Endodermal cell (in vitro differentiated cells): ENCODE measurements at regions not wholly inside any gene's neighbourhood (a gene's known extent, or its start where the extent isn't known, plus 50 kb on each side); places are given as distances from the start of the nearest gene placed in this dataset.

ENCODE experiments used
- DNase-seq: peaks from one replicate; pipeline ENCODE4 v3.0.0-alpha.2; 2017
- H3K27ac ChIP-seq: 2 replicates; pipeline ENCODE4 v1.5.1; 2013; ENCODE audit warnings: mild to moderate bottlenecking, low read depth, low read length, moderate library complexity
- H3K27me3 ChIP-seq: 2 replicates; pipeline ENCODE4 v1.6.1; 2013; ENCODE audit warnings: mild to moderate bottlenecking, low read length, moderate library complexity; ENCODE audit not compliant: insufficient read depth, control insufficient read depth, poor library complexity, severe bottlenecking
- H3K36me3 ChIP-seq: 2 replicates; pipeline ENCODE4 v1.7.0; 2013; ENCODE audit warnings: mild to moderate bottlenecking, low read length, moderate library complexity; ENCODE audit not compliant: control insufficient read depth, insufficient read depth
- H3K4me1 ChIP-seq: one replicate; pipeline ENCODE4 v1.7.0; 2013; ENCODE audit warnings: low read length; ENCODE audit not compliant: control insufficient read depth, insufficient read depth
- H3K4me3 ChIP-seq: 2 replicates; pipeline ENCODE4 v1.5.1; 2013; ENCODE audit warnings: mild to moderate bottlenecking, low read length, moderate library complexity
- H3K9ac ChIP-seq: 2 replicates; pipeline ENCODE4 v1.6.1; 2013; ENCODE audit warnings: mild to moderate bottlenecking, low read length, moderate library complexity; ENCODE audit not compliant: poor library complexity, severe bottlenecking; ENCODE audit errors: extremely low read depth
- H3K9me3 ChIP-seq: 2 replicates; pipeline ENCODE4 v1.6.1; 2013; ENCODE audit warnings: mild to moderate bottlenecking, low read length, moderate library complexity; ENCODE audit not compliant: control insufficient read depth
- H3K27ac Mint-ChIP-seq: 2 replicates; pipeline ENCODE4 v1.8.0; 2020; ENCODE audit warnings: mixed read lengths
- H3K27me3 Mint-ChIP-seq: 2 replicates; pipeline ENCODE4 v1.8.0; 2021; ENCODE audit warnings: mild to moderate bottlenecking, mixed read lengths; ENCODE audit not compliant: insufficient read depth
- H3K36me3 Mint-ChIP-seq: 2 replicates; pipeline ENCODE4 v1.8.0; 2020; ENCODE audit warnings: low read depth, mixed read lengths
- H3K4me1 Mint-ChIP-seq: 2 replicates; pipeline ENCODE4 v1.8.0; 2020; ENCODE audit warnings: mixed read lengths
- H3K4me3 Mint-ChIP-seq: 2 replicates; pipeline ENCODE4 v1.8.0; 2020; ENCODE audit warnings: mild to moderate bottlenecking, moderate library complexity, mixed read lengths
- H3K9me3 Mint-ChIP-seq: 2 replicates; pipeline ENCODE4 v1.8.0; 2020; ENCODE audit warnings: mild to moderate bottlenecking, mixed read lengths
- WGBS, 2 experiments: methylation state at CpG; one replicate each; pipeline versions ENCODE4 v1.1.5 to v1.1.7; 2013; ENCODE audit warnings: missing lambda C conversion rate in 2 of 2, mixed read lengths in 1 of 2; ENCODE audit not compliant: insufficient coverage in 1 of 2, insufficient read length in 1 of 2; 5-methylcytosine and 5-hydroxymethylcytosine counted together
- TF ChIP-seq, protein P1 (sequence below): fragments of 200-600 bp; sonication (generic); conservative IDR thresholded peaks from 2 replicates; pipeline ENCODE4 v1.5.0; 2021; ENCODE audit warnings: antibody characterized with exemption, mild to moderate bottlenecking

DNA sequence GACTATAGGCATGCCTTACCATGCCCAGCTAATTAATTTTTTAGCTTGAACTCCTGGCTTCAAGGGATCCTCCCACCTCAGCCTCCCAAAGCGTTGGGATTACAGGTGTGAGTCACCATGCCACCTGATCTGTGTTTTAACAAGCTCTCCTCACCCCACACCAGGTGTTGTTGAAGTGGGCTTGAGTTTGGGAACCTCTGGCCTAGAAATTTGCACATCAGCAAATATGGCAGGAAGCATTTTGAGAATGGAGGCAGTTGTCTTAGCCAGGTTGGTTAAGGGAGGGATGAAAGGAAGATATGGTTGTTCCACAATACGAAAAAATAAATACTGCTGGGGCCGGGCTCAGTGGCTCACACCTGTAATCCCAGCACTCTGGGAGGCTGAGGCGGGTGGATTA, 433.1 kb downstream of the TYW1 start:
- DNase-seq: no peak
- no peak overlapping the region for H3K27ac ChIP-seq
- Mint-ChIP-seq H3K27ac (no peak overlapping the region), H3K4me1 (no peaks in the 10 kb centered on the region), H3K4me3 (no peak overlapping the region), H3K9me3 (peaks cover 36% of the 10 kb centered on the region), H3K36me3 (peaks cover 3% of the 10 kb centered on the region), H3K27me3 (no peaks in the 10 kb centered on the region)
- H3K27me3 ChIP-seq: no peaks in the 10 kb centered on the region
- 91 to 100% methylated on average over 3 to 4 of the region's 4 CpGs for WGBS, 2 experiments
- no peak overlapping the region for H3K4me3 ChIP-seq
- H3K9me3 ChIP-seq: peaks cover 25% of the 10 kb centered on the region
- H3K4me1 ChIP-seq: no peaks in the 10 kb centered on the region
- no peaks in the 10 kb centered on the region for H3K36me3 ChIP-seq
- no peak overlapping the region for H3K9ac ChIP-seq
- TF ChIP-seq, protein P1, sequence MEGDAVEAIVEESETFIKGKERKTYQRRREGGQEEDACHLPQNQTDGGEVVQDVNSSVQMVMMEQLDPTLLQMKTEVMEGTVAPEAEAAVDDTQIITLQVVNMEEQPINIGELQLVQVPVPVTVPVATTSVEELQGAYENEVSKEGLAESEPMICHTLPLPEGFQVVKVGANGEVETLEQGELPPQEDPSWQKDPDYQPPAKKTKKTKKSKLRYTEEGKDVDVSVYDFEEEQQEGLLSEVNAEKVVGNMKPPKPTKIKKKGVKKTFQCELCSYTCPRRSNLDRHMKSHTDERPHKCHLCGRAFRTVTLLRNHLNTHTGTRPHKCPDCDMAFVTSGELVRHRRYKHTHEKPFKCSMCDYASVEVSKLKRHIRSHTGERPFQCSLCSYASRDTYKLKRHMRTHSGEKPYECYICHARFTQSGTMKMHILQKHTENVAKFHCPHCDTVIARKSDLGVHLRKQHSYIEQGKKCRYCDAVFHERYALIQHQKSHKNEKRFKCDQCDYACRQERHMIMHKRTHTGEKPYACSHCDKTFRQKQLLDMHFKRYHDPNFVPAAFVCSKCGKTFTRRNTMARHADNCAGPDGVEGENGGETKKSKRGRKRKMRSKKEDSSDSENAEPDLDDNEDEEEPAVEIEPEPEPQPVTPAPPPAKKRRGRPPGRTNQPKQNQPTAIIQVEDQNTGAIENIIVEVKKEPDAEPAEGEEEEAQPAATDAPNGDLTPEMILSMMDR: no peak

DNA sequence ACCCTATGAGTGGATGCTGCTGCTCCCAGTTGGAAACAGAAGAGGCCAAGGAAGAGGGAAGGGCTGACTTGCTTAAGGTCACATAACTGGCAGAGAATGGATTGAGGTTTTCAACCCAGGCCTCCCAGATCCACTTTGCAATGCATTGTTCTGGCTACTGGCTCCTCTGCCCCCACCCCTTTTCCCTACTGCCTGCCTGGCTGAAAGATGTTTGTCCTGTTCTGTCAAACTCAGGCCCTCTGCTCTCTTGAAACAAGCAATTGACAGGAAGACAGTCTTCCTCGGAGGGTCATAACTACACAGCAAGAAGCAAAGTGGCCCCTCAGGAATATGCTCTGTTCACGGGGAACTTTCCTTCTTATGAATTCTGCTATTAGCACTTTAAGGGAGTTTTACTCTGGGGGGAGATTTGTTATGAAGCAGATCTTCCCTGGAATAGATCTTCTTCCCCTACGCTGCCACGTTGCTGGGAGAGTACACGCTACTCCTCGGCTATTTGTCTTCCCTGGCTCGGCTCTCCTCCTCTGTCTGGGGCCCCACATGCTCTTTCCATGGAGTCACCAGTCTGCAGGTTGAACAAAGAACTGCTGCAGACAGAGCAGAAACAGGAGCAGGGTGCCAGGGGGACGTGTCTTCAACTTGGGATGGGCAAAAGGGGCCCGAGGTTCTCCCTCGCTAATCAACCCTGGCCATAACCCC, 436.1 kb downstream of the TYW1 start:
- Histone ChIP-seq H3K4me3 (no peak overlapping the region), H3K27ac (no peak overlapping the region), H3K36me3 (no peaks in the 10 kb centered on the region), H3K9ac (no peak overlapping the region), H3K9me3 (peaks cover 54% of the 10 kb centered on the region), H3K4me1 (no peaks in the 10 kb centered on the region), H3K27me3 (no peaks in the 10 kb centered on the region)
- Mint-ChIP-seq H3K27me3 (no peaks in the 10 kb centered on the region), H3K36me3 (peaks cover 6% of the 10 kb centered on the region), H3K27ac (no peak overlapping the region), H3K4me3 (no peak overlapping the region), H3K4me1 (no peaks in the 10 kb centered on the region), H3K9me3 (peaks cover 62% of the 10 kb centered on the region)
- WGBS, 2 experiments: 90 to 93% methylated on average over 1 to 10 of the region's 10 CpGs
- DNase-seq: no peak
- TF ChIP-seq, protein P1: no peak

DNA sequence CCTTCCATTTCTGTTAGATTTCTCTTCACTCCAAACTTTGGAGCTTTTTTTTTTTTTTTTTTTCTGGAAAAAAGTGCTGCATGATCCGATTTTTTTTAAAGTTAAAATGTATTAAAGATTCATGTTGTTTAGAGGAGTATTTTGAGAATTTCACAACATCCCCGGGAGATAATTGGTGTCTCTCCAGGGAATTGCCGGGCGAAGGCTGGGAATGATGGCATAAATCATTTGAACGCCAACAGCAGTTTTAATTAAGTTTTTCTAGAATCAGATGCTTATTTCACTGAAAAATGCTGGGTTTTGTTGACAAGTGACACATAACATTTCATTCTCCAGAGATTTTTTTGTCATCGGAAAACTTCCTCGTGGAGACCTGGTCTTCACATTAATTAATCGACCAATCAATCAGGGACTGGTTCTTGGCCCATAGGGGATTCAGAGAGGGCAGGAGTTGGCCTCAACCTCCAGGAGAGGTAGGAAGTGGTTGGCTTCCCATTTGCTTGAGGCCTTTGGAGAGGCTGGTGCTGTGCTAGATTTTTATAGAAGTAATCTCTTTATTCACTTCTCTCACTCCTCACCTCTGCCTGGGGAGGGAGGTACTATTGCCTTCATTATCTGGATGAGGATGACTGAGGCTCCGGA, 439.4 kb downstream of the TYW1 start:
- Mint-ChIP-seq H3K9me3 (peaks cover 65% of the 10 kb centered on the region), H3K36me3 (peaks cover 7% of the 10 kb centered on the region), H3K4me1 (peaks cover 21% of the 10 kb centered on the region), H3K4me3 (no peak overlapping the region), H3K27ac (no peak overlapping the region), H3K27me3 (no peaks in the 10 kb centered on the region)
- Histone ChIP-seq H3K4me1 (peaks cover 6% of the 10 kb centered on the region), H3K27ac (no peak overlapping the region), H3K4me3 (no peak overlapping the region), H3K9me3 (peaks cover 59% of the 10 kb centered on the region), H3K27me3 (no peaks in the 10 kb centered on the region), H3K9ac (no peak overlapping the region), H3K36me3 (no peaks in the 10 kb centered on the region)
- TF ChIP-seq, protein P1: no peak
- no peak for DNase-seq
- WGBS, 2 experiments: 94% methylated on average over 5 to 9 of the region's 9 CpGs
